GM12892 (cell line): ENCODE measurements at regions not wholly inside any gene's neighbourhood (a gene's known extent, or its start where the extent isn't known, plus 50 kb on each side); places are given as distances from the start of the nearest gene placed in this dataset.

Source experiments
- POLR2A ChIP-seq: IDR thresholded peaks from 2 replicates; pipeline ENCODE4 v1.6.1; 2011; ENCODE audit warnings: low read depth, low read length, control low read depth
- POLR2AphosphoS5 ChIP-seq: IDR thresholded peaks from 2 replicates; pipeline ENCODE4 v1.6.1; 2011; ENCODE audit warnings: low read depth, low read length, control low read depth
- TAF1 ChIP-seq: IDR thresholded peaks from 2 replicates; pipeline ENCODE4 v1.6.1; 2011; ENCODE audit warnings: low read depth, mild to moderate bottlenecking, control low read depth, low read length, borderline replicate concordance

- TF ChIP-seq POLR2AphosphoS5 (no peak), POLR2A (no peak), TAF1 (no peak)
Measured at GRCh38 chr1:175833502-175833901, 90.1 kb upstream of the TNR start.
